ENCODE measurements at regions not wholly inside any gene's neighbourhood (a gene's known extent, or its start where the extent isn't known, plus 50 kb on each side); places are given as distances from the start of the nearest gene placed in this dataset.

DNA sequence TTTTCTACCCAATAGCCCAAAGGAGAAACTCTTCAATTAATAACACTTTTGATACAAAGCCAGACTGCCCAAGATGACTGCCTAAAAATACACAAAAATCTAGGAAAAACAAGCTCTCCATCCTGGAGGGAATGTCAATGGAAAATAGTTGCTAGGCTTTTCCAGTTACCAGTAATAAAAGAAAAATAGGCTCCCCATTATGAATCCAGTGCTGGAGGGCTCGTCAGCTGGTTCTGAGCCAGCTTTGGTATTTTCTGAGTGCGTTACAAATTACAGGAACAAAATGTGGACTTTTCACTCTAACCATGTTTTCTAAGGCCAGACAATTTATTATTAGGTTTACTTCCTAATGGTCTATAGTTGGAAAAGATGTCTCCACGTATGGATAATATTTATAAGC lies 414.5 kb downstream of the ACTL7B start:
- no peak for DNase-seq (ENCODE audit: low spot score, unreplicated experiment)
- H3K4me1 Mint-ChIP-seq (ENCODE audit: low read depth) = peaks cover 18% of the 10 kb centered on the region
- H3K27ac Mint-ChIP-seq = no peak overlapping the region
- no peaks in the 10 kb centered on the region for H3K36me3 Mint-ChIP-seq (ENCODE audit: insufficient read depth)
- no peaks in the 10 kb centered on the region for H3K9me3 Mint-ChIP-seq (ENCODE audit: low read depth)
- H3K4me3 Mint-ChIP-seq (ENCODE audit: low read depth) = no peak overlapping the region
- TF ChIP-seq, protein P1, sequence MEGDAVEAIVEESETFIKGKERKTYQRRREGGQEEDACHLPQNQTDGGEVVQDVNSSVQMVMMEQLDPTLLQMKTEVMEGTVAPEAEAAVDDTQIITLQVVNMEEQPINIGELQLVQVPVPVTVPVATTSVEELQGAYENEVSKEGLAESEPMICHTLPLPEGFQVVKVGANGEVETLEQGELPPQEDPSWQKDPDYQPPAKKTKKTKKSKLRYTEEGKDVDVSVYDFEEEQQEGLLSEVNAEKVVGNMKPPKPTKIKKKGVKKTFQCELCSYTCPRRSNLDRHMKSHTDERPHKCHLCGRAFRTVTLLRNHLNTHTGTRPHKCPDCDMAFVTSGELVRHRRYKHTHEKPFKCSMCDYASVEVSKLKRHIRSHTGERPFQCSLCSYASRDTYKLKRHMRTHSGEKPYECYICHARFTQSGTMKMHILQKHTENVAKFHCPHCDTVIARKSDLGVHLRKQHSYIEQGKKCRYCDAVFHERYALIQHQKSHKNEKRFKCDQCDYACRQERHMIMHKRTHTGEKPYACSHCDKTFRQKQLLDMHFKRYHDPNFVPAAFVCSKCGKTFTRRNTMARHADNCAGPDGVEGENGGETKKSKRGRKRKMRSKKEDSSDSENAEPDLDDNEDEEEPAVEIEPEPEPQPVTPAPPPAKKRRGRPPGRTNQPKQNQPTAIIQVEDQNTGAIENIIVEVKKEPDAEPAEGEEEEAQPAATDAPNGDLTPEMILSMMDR (IDR thresholded peaks at IDR 0.05; ENCODE audit: unreplicated experiment) = no peak
- peaks cover 40% of the 10 kb centered on the region for H3K27me3 Mint-ChIP-seq

DNA sequence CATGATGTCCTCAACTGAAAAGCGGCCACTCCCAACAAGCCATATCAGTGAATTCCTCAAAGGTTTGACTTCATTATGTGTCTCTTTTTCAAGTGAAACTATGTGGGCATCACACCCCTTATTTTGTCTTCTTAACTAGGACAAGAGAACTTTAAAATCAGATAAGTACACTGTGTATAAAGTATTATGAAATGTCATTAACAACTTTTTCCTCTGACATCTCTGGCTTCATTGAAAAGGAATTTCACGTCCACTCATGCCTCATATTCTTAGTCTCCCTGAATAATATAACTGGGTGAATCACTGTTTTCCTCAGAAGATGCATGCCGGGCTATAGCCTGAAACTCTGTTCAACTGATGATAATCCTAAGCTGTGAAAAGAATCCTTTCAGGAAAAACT lies 415.8 kb downstream of the ACTL7B start:
- Mint-ChIP-seq H3K4me1 (ENCODE audit: low read depth) (peaks cover 18% of the 10 kb centered on the region), H3K4me3 (ENCODE audit: low read depth) (no peak overlapping the region), H3K27ac (no peak overlapping the region), H3K27me3 (peaks cover 42% of the 10 kb centered on the region), H3K36me3 (ENCODE audit: insufficient read depth) (no peaks in the 10 kb centered on the region), H3K9me3 (ENCODE audit: low read depth) (no peaks in the 10 kb centered on the region)
- TF ChIP-seq, protein P1 (IDR thresholded peaks at IDR 0.05; ENCODE audit: unreplicated experiment) = no peak
- DNase-seq (ENCODE audit: low spot score, unreplicated experiment) = no peak

DNA sequence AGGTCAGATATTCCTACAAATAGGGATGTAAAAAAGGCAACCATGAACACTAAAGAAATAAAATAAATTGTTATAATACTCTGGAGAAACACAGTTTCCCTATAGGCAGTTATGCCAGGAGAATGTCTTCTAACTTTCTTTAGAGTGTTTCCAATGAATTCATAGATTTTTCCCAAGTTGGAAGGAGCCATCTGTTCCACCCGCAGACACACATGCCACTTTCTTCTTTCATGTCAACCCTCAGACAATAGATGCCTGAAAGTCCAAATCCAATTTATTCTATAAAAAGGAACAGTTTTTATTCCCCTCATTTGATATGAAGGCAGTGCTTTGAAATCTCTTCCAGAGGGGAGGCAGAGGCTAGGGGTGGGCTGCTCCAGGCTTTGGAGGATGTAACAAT lies 418.1 kb downstream of the ACTL7B start:
- Mint-ChIP-seq H3K36me3 (ENCODE audit: insufficient read depth) (no peaks in the 10 kb centered on the region), H3K4me3 (ENCODE audit: low read depth) (no peak overlapping the region), H3K27me3 (peaks cover 43% of the 10 kb centered on the region), H3K27ac (no peak overlapping the region), H3K9me3 (ENCODE audit: low read depth) (no peaks in the 10 kb centered on the region), H3K4me1 (ENCODE audit: low read depth) (peaks cover 3% of the 10 kb centered on the region)
- DNase-seq (ENCODE audit: low spot score, unreplicated experiment) = no peak
- TF ChIP-seq, protein P1 (IDR thresholded peaks at IDR 0.05; ENCODE audit: unreplicated experiment) = no peak

DNA sequence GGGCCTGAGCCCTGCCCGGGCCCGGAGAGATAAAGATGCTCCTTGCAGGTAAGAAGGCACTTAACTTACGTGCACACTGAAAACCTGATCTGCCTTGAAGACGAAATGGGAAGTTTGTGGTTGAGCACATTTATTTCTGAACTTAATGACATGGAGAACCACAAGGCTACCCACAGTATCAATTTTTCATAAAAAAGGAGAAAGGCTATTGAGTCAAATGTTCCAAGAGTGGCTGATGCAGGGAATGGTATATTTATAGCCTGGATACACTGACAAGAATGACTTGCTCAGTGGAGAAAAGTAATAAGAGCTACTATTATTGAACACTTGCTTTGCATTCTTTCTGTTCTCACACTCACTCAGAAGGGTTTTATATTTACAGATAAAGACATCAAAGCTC lies 419.3 kb downstream of the ACTL7B start:
- Mint-ChIP-seq H3K27ac (no peak overlapping the region), H3K4me3 (ENCODE audit: low read depth) (no peak overlapping the region), H3K9me3 (ENCODE audit: low read depth) (peaks cover 9% of the 10 kb centered on the region), H3K36me3 (ENCODE audit: insufficient read depth) (no peaks in the 10 kb centered on the region), H3K4me1 (ENCODE audit: low read depth) (no peaks in the 10 kb centered on the region), H3K27me3 (peaks cover 38% of the 10 kb centered on the region)
- no peak for DNase-seq (ENCODE audit: low spot score, unreplicated experiment)
- TF ChIP-seq, protein P1 (IDR thresholded peaks at IDR 0.05; ENCODE audit: unreplicated experiment) = no peak

DNA sequence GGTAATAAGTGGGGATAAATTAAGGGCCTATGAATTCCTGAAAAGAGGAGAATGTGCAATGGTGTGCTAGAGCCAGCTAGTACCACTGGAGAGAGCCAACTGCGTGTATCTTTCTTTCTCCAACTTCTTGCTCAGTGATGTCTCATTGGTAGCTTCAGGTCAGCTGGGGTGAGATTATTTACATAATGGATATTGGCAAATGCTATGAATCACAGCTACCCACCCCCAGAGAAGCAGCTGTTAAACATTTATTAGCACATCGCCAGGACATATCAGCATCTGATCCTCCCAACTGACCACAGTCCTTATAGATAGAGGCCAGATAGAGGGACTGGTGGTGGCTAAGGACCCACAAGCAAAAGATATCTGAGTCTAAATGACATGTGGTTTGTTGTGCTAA lies 421.3 kb downstream of the ACTL7B start:
- no peak for DNase-seq (ENCODE audit: low spot score, unreplicated experiment)
- peaks cover 27% of the 10 kb centered on the region for H3K27me3 Mint-ChIP-seq
- H3K4me3 Mint-ChIP-seq (ENCODE audit: low read depth) = no peak overlapping the region
- TF ChIP-seq, protein P1 (IDR thresholded peaks at IDR 0.05; ENCODE audit: unreplicated experiment) = no peak
- H3K4me1 Mint-ChIP-seq (ENCODE audit: low read depth) = no peaks in the 10 kb centered on the region
- H3K27ac Mint-ChIP-seq = no peak overlapping the region
- peaks cover 18% of the 10 kb centered on the region for H3K9me3 Mint-ChIP-seq (ENCODE audit: low read depth)
- H3K36me3 Mint-ChIP-seq (ENCODE audit: insufficient read depth) = no peaks in the 10 kb centered on the region
